Stimulated activated naive CD8-positive, alpha-beta T cell treated with anti-CD3 and anti-CD28 coated beads, Interleukin-15, amount 100 ng/mL, for 72 hours (primary cell): ENCODE measurements at regions not wholly inside any gene's neighbourhood (a gene's known extent, or its start where the extent isn't known, plus 50 kb on each side); places are given as distances from the start of the nearest gene placed in this dataset.
A peak's percentile ranks its signal among the peaks of the same experiment; 100 is the strongest.

ENCODE experiments used
- ATAC-seq: fragments of 150-1000 bp; cut with Tn5 transposase; 2 replicates; pipeline ENCODE4 v1.10.0; 2021; ENCODE audit warnings: mild to moderate bottlenecking, moderate library complexity
- DNase-seq, 2 donors: peaks; one replicate each; pipeline ENCODE4 v3.0.0; 2021 to 2022
- H3K27ac Mint-ChIP-seq, 2 donors: one replicate each; pipeline ENCODE4 v1.8.0; 2022; ENCODE audit warnings: mild to moderate bottlenecking in 2 of 2, mixed read lengths in 2 of 2, moderate library complexity in 2 of 2
- H3K27me3 Mint-ChIP-seq: one replicate; pipeline ENCODE4 v1.8.0; 2022; ENCODE audit warnings: mixed read lengths
- H3K4me1 Mint-ChIP-seq: one replicate; pipeline ENCODE4 v1.8.0; 2022; ENCODE audit warnings: mild to moderate bottlenecking, mixed read lengths
- H3K4me3 Mint-ChIP-seq, 2 donors: one replicate each; pipeline ENCODE4 v1.8.0; 2022; ENCODE audit warnings: mild to moderate bottlenecking in 2 of 2, mixed read lengths in 2 of 2, moderate library complexity in 1 of 2
- H3K9me3 Mint-ChIP-seq, 2 donors: one replicate each; pipeline ENCODE4 v1.8.0; 2022; ENCODE audit warnings: mixed read lengths in 2 of 2

GRCh38 chr11:25993016-25993415 lies 338.9 kb upstream of the ANO3 start:
- Mint-ChIP-seq H3K27me3 (no peaks in the 10 kb centered on the region), H3K27ac (no peak overlapping the region), H3K9me3 (peaks cover 10 to 20% of the 10 kb centered on the region in 2 donors), H3K4me3 (no peak overlapping the region), H3K4me1 (no peaks in the 10 kb centered on the region)
- no peak for ATAC-seq
- no peak for DNase-seq

- H3K27ac Mint-ChIP-seq = no peak overlapping the region
- ATAC-seq = no peak
Measured at GRCh38 chr11:26011474-26011873, 320.5 kb upstream of the ANO3 start.

GRCh38 chr11:26014456-26015115 lies 317.3 kb upstream of the ANO3 start:
- DNase-seq = no peak
- Mint-ChIP-seq H3K9me3 (peaks cover 8 to 14% of the 10 kb centered on the region in 2 donors), H3K27me3 (no peaks in the 10 kb centered on the region), H3K4me1 (no peaks in the 10 kb centered on the region), H3K27ac (no peak overlapping the region), H3K4me3 (no peak overlapping the region)
- no peak for ATAC-seq

More at GRCh38 chr11:26011474-26011873, 320.5 kb upstream of the ANO3 start:
- no peak for DNase-seq
- Mint-ChIP-seq H3K4me3 (no peak overlapping the region), H3K4me1 (no peaks in the 10 kb centered on the region), H3K27me3 (no peaks in the 10 kb centered on the region), H3K9me3 (peaks cover 8 to 18% of the 10 kb centered on the region in 2 donors)

- H3K27ac Mint-ChIP-seq = peak overlapping the region in 1 of 2 donors; percentile 34
- DNase-seq (no peak), ATAC-seq (no peak)
- peaks cover 8 to 13% of the 10 kb centered on the region in 2 donors for H3K9me3 Mint-ChIP-seq
- no peak overlapping the region for H3K4me3 Mint-ChIP-seq
- H3K4me1 Mint-ChIP-seq = no peaks in the 10 kb centered on the region
- no peaks in the 10 kb centered on the region for H3K27me3 Mint-ChIP-seq
Measured at GRCh38 chr11:26017322-26017860, 314.5 kb upstream of the ANO3 start.

- no peak for ATAC-seq
- no peaks in the 10 kb centered on the region for H3K27me3 Mint-ChIP-seq
Measured at GRCh38 chr11:26017903-26018302, 314.0 kb upstream of the ANO3 start.

GRCh38 chr11:26018336-26018735 lies 313.6 kb upstream of the ANO3 start:
- Mint-ChIP-seq H3K27me3 (no peaks in the 10 kb centered on the region), H3K27ac (no peak overlapping the region), H3K9me3 (peaks cover 8 to 9% of the 10 kb centered on the region in 2 donors), H3K4me3 (no peak overlapping the region), H3K4me1 (no peaks in the 10 kb centered on the region)
- no peak for DNase-seq
- ATAC-seq = no peak

More at GRCh38 chr11:26017903-26018302, 314.0 kb upstream of the ANO3 start:
- no peak for DNase-seq
- Mint-ChIP-seq H3K4me3 (no peak overlapping the region), H3K4me1 (no peaks in the 10 kb centered on the region), H3K27ac (no peak overlapping the region), H3K9me3 (peaks cover 8 to 13% of the 10 kb centered on the region in 2 donors)

GRCh38 chr11:26019386-26019785 lies 312.5 kb upstream of the ANO3 start:
- Mint-ChIP-seq H3K27ac (no peak overlapping the region), H3K9me3 (peaks cover 8% of the 10 kb centered on the region in 2 donors), H3K27me3 (no peaks in the 10 kb centered on the region), H3K4me3 (no peak overlapping the region), H3K4me1 (no peaks in the 10 kb centered on the region)
- DNase-seq (no peak), ATAC-seq (no peak)

GRCh38 chr11:26021017-26021416 lies 310.9 kb upstream of the ANO3 start:
- H3K27me3 Mint-ChIP-seq = no peaks in the 10 kb centered on the region
- DNase-seq (no peak), ATAC-seq (no peak)
- peaks cover 0 to 4% of the 10 kb centered on the region in 2 donors for H3K9me3 Mint-ChIP-seq
- no peak overlapping the region for H3K27ac Mint-ChIP-seq
- no peaks in the 10 kb centered on the region for H3K4me1 Mint-ChIP-seq
- H3K4me3 Mint-ChIP-seq = no peak overlapping the region

GRCh38 chr11:26023057-26023456 lies 308.9 kb upstream of the ANO3 start:
- ATAC-seq (no peak), DNase-seq (no peak)
- H3K27ac Mint-ChIP-seq = no peak overlapping the region
- H3K9me3 Mint-ChIP-seq = peaks cover 0 to 4% of the 10 kb centered on the region in 2 donors
- H3K4me3 Mint-ChIP-seq = no peak overlapping the region
- no peaks in the 10 kb centered on the region for H3K27me3 Mint-ChIP-seq
- H3K4me1 Mint-ChIP-seq = no peaks in the 10 kb centered on the region

GRCh38 chr11:26025676-26026075 lies 306.3 kb upstream of the ANO3 start:
- no peaks in the 10 kb centered on the region for H3K27me3 Mint-ChIP-seq
- DNase-seq = no peak
- peaks cover 9 to 10% of the 10 kb centered on the region in 2 donors for H3K9me3 Mint-ChIP-seq
- ATAC-seq = no peak
- H3K27ac Mint-ChIP-seq = no peak overlapping the region
- no peak overlapping the region for H3K4me3 Mint-ChIP-seq
- H3K4me1 Mint-ChIP-seq = no peaks in the 10 kb centered on the region

- H3K27me3 Mint-ChIP-seq = no peaks in the 10 kb centered on the region
- no peak overlapping the region for H3K27ac Mint-ChIP-seq
- no peak overlapping the region for H3K4me3 Mint-ChIP-seq
- ATAC-seq = no peak
- no peaks in the 10 kb centered on the region for H3K4me1 Mint-ChIP-seq
- H3K9me3 Mint-ChIP-seq = peaks cover 7 to 9% of the 10 kb centered on the region in 2 donors
- DNase-seq = no peak
Measured at GRCh38 chr11:26026078-26026477, 305.9 kb upstream of the ANO3 start.

- H3K27ac Mint-ChIP-seq = no peak overlapping the region
- H3K27me3 Mint-ChIP-seq = no peaks in the 10 kb centered on the region
- no peak for DNase-seq
- no peaks in the 10 kb centered on the region for H3K4me1 Mint-ChIP-seq
- H3K4me3 Mint-ChIP-seq = no peak overlapping the region
- peaks cover 7 to 9% of the 10 kb centered on the region in 2 donors for H3K9me3 Mint-ChIP-seq
- no peak for ATAC-seq
Measured at GRCh38 chr11:26027887-26028286, 304.0 kb upstream of the ANO3 start.

- Mint-ChIP-seq H3K27me3 (no peaks in the 10 kb centered on the region), H3K27ac (no peak overlapping the region), H3K4me1 (no peaks in the 10 kb centered on the region), H3K4me3 (no peak overlapping the region), H3K9me3 (peaks cover 7 to 9% of the 10 kb centered on the region in 2 donors)
- no peak for ATAC-seq
- no peak for DNase-seq
Measured at GRCh38 chr11:26028393-26028911, 303.5 kb upstream of the ANO3 start.

GRCh38 chr11:26030399-26030798 lies 301.5 kb upstream of the ANO3 start:
- Mint-ChIP-seq H3K4me3 (no peak overlapping the region), H3K27ac (no peak overlapping the region), H3K4me1 (no peaks in the 10 kb centered on the region), H3K27me3 (no peaks in the 10 kb centered on the region), H3K9me3 (peaks cover 9 to 14% of the 10 kb centered on the region in 2 donors)
- ATAC-seq (no peak), DNase-seq (no peak)

GRCh38 chr11:26032241-26032640 lies 299.7 kb upstream of the ANO3 start:
- no peak for DNase-seq
- no peaks in the 10 kb centered on the region for H3K4me1 Mint-ChIP-seq
- H3K27ac Mint-ChIP-seq = no peak overlapping the region
- no peak overlapping the region for H3K4me3 Mint-ChIP-seq
- no peaks in the 10 kb centered on the region for H3K27me3 Mint-ChIP-seq
- ATAC-seq = no peak
- H3K9me3 Mint-ChIP-seq = peaks cover 9 to 17% of the 10 kb centered on the region in 2 donors

- peaks cover 0 to 16% of the 10 kb centered on the region in 2 donors for H3K9me3 Mint-ChIP-seq
- ATAC-seq (no peak), DNase-seq (no peak)
- no peak overlapping the region for H3K4me3 Mint-ChIP-seq
- H3K27ac Mint-ChIP-seq = no peak overlapping the region
- no peaks in the 10 kb centered on the region for H3K4me1 Mint-ChIP-seq
- H3K27me3 Mint-ChIP-seq = no peaks in the 10 kb centered on the region
Measured at GRCh38 chr11:26035696-26036095, 296.2 kb upstream of the ANO3 start.
